ENCODE measurements at regions not wholly inside any gene's neighbourhood (a gene's known extent, or its start where the extent isn't known, plus 50 kb on each side); places are given as distances from the start of the nearest gene placed in this dataset.

GRCh38 chr15:70396807-70397206 lies 299.1 kb upstream of the TLE3 start:
- no peak for TF ChIP-seq USF1 (IDR thresholded peaks at IDR 0.05)
- TF ChIP-seq REST (IDR thresholded peaks at IDR 0.05; ENCODE audit: low read depth) = no peak
- no peak for TF ChIP-seq TAF1 (IDR thresholded peaks at IDR 0.05; ENCODE audit: low read depth)
- no peak for TF ChIP-seq TCF12 (IDR thresholded peaks at IDR 0.05; ENCODE audit: low read depth)
- TF ChIP-seq FOXM1 (IDR thresholded peaks at IDR 0.05; ENCODE audit: borderline replicate concordance, low read depth) = no peak
- TF ChIP-seq NFIC (IDR thresholded peaks at IDR 0.05) = no peak
- TF ChIP-seq EP300 (IDR thresholded peaks at IDR 0.05; ENCODE audit: borderline replicate concordance) = no peak

- TF ChIP-seq TEAD4 (IDR thresholded peaks at IDR 0.05) (no peak), EGR1 (IDR thresholded peaks at IDR 0.05) (no peak), RAD21 (IDR thresholded peaks at IDR 0.05; ENCODE audit: low read depth) (no peak), NFIC (IDR thresholded peaks at IDR 0.05) (no peak), MAX (IDR thresholded peaks at IDR 0.05) (no peak), FOXM1 (IDR thresholded peaks at IDR 0.05; ENCODE audit: borderline replicate concordance, low read depth) (no peak), TCF12 (IDR thresholded peaks at IDR 0.05; ENCODE audit: low read depth) (no peak), CREB1 (IDR thresholded peaks at IDR 0.05; ENCODE audit: low read depth) (no peak), TAF1 (IDR thresholded peaks at IDR 0.05; ENCODE audit: low read depth) (no peak)
These were observed 297.4 kb upstream of the TLE3 start for GRCh38 chr15:70395164-70395563.

GRCh38 chr15:70390723-70391122 lies 293.0 kb upstream of the TLE3 start:
- TF ChIP-seq CREB1 (IDR thresholded peaks at IDR 0.05; ENCODE audit: low read depth) (no peak), NFIC (IDR thresholded peaks at IDR 0.05) (no peak), MAX (IDR thresholded peaks at IDR 0.05) (no peak), REST (IDR thresholded peaks at IDR 0.05; ENCODE audit: low read depth) (no peak), FOXM1 (IDR thresholded peaks at IDR 0.05; ENCODE audit: borderline replicate concordance, low read depth) (no peak), RAD21 (IDR thresholded peaks at IDR 0.05; ENCODE audit: low read depth) (no peak), USF1 (IDR thresholded peaks at IDR 0.05) (no peak), EP300 (IDR thresholded peaks at IDR 0.05; ENCODE audit: borderline replicate concordance) (no peak)

GRCh38 chr15:70387993-70388392 lies 290.3 kb upstream of the TLE3 start:
- TF ChIP-seq TAF1 (IDR thresholded peaks at IDR 0.05; ENCODE audit: low read depth) (no peak), TEAD4 (IDR thresholded peaks at IDR 0.05) (no peak), CEBPB (IDR thresholded peaks at IDR 0.05) (no peak), ZBTB7A (IDR thresholded peaks at IDR 0.05; ENCODE audit: low read depth) (no peak), EP300 (IDR thresholded peaks at IDR 0.05; ENCODE audit: borderline replicate concordance) (no peak), TCF12 (IDR thresholded peaks at IDR 0.05; ENCODE audit: low read depth) (no peak), USF1 (IDR thresholded peaks at IDR 0.05) (no peak), REST (IDR thresholded peaks at IDR 0.05; ENCODE audit: low read depth) (no peak), YY1 (IDR thresholded peaks at IDR 0.05; ENCODE audit: low read depth) (no peak), FOXM1 (IDR thresholded peaks at IDR 0.05; ENCODE audit: borderline replicate concordance, low read depth) (no peak), EGR1 (IDR thresholded peaks at IDR 0.05) (no peak), RAD21 (IDR thresholded peaks at IDR 0.05; ENCODE audit: low read depth) (no peak), MAX (IDR thresholded peaks at IDR 0.05) (no peak), NFIC (IDR thresholded peaks at IDR 0.05) (no peak)

All from Ishikawa (cell line).